C1 segment of cervical spinal cord (tissue), 14 donors: ENCODE measurements at regions not wholly inside any gene's neighbourhood (a gene's known extent, or its start where the extent isn't known, plus 50 kb on each side); places are given as distances from the start of the nearest gene placed in this dataset.
A peak's percentile ranks its signal among the peaks of the same experiment; 100 is the strongest.

Experiments
- DNase-seq, 14 donors: peaks; one replicate each; lab custom pipeline; 2025; lab: John Stamatoyannopoulos, UW

DNA sequence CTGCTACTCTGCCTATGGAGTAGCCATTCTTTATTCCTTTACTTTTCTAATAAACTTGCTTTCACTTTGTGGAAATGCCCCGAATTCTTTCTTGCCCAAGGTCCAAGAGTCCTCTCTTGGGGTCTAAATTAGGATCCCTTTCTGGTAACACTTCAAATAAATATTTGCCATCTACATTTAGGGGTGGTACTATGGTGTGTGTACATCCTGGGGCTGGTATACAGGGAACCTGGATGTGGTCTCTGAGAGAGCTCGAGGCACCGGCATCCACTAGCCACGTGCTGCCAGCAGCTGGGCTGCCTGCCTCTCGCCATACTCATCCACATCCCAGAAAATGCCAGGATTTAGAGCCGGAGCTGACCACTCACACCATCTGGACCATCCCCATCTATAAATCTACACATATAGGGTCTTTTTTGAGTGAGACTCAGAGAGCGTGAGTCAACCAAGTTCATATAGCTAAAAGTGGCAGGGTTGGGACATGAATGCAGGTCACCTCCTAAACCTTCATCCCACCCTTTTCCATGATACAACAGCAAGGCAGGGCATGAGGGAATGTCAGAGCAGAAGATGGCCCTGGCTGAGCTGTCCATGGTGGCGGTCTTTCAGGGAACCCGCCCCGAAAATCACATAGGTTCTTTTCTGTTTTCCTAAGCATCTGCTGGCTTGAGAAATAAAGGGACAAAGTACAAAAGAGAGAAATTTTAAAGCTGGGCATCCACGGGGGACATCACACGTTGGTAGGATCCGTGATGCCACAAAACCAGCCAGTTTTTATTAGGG lies 76.6 kb upstream of the F3 start:
- no peak for DNase-seq

DNA sequence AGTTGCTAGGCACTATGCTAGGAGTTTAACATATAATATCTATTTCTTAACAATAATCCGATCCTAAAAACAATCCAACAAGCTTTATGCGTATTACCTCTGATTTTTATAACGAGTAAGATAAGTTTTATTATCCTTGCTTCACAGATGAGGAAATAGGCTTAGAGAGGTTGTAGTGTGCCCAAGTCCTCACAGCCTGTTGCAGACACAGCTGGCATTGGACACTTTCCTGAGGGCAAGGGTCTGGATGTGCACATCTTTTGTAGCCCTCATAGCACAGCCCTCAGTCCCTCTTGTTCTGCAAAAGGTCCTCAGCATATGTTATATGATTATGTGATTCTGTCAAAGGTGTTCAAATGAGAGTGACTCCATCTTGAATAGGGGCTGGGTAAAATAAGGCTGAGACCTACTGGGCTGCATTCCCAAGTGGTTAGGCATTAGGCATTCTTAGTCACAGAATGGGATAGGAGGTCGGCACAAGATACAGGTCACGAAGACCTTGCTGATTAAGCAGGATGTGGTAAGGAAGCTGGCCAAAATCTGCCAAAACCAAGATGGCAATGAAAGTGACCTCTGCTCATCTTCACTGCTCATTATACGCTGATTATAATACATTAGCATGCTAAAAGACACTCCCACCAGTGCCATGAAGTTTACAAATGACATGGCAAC lies 75.7 kb upstream of the F3 start:
- DNase-seq: no peak

DNA sequence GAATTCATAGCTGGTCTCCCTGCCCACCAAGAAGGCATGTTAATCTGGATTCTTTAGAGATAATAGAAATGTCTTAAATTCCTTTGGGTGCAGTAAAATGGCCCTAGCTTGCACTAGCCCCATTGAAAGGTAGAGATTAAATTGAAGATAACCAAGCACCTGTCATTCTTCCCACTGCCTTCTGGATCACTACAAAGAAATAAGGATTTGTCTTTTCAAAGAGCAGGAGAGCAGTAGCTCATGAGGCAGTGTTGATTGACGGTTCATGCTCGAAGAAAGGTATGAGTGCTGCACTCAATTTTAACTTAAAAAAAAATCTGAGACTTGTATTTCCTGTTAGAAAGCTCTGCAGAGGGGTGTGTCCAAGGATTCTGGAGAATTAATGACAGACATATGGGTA lies 74.9 kb upstream of the F3 start:
- no peak for DNase-seq

DNA sequence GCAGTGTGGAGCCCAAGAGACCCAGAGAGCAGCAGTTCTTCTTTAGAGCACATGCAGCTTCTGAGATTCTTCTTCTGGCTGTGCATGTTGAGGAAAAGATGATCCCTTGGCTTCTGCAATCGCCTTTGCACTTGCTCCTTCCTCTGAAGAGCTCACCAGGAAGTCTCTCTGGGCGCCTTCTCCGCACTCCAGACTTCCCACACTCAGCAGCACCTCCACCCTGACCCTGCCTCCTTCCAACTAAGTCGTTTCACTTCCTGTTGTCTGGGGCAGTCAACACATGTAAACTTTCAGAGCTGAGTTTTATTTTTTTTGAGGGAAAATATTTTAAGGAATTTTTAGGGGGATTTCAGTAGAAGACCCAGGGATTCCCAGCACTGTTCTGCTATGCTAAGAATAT lies 73.4 kb upstream of the F3 start:
- no peak for DNase-seq

DNA sequence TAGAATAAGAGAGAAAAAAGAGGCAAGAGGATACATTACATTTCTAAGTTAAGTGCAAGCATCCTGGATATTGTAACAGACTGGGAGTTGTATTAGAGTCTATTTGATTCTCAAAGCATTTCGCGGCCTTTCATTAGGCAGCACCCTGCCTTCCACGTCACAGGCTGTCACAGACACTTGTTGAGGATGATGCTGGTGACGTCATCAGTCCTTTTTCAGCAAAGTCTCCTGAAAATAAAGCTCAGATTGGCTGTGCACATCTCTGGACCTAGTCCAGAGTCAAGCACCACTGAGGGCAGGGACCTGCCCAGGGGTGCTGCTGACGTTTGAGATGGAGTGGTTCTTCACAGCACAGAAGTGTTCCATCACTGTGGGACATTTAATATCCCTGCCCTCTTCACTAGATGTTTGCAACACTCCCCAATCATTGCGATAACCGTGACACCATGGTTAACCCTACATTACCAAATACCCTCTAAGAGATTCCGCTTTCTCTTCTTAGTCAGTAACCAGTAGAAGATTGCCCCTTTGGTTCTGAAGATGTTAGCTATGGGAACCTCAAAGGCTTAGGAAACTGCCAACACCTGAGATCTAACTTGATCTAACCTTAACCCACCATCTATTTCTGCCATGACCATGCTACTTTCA lies 72.7 kb upstream of the F3 start:
- no peak for DNase-seq

DNA sequence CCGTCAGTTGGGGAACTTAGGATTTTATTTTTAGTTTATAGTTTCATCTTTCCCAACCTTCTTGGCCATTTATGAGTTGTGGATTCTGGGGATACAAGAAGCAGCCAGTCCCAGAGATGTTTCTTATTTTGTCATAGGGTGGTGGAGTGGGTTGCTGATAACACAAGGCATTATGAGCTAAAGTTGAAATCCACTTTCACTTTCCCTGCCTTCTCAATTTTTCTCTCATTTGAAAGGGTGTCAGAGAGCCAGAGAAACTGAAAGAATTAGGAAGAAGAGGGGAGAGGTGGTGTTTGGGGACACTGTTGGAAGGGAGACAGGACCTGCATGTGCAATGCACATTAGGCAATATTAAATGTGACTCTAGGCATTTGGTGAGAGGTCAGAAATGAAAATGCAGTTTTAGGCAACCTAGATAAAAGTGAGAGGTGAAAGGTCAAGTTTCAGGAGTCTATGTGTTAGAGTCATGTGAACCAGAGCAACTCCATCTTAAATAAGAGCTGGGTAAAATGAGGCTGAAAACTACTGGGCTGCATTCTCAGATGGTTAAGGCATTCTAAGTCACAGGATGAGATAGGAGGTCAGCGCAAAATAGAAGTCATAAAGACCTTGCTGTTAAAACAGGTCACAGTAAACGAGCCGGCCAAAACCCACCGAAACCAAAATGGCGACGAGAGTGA lies 71.1 kb upstream of the F3 start:
- no peak for DNase-seq

DNA sequence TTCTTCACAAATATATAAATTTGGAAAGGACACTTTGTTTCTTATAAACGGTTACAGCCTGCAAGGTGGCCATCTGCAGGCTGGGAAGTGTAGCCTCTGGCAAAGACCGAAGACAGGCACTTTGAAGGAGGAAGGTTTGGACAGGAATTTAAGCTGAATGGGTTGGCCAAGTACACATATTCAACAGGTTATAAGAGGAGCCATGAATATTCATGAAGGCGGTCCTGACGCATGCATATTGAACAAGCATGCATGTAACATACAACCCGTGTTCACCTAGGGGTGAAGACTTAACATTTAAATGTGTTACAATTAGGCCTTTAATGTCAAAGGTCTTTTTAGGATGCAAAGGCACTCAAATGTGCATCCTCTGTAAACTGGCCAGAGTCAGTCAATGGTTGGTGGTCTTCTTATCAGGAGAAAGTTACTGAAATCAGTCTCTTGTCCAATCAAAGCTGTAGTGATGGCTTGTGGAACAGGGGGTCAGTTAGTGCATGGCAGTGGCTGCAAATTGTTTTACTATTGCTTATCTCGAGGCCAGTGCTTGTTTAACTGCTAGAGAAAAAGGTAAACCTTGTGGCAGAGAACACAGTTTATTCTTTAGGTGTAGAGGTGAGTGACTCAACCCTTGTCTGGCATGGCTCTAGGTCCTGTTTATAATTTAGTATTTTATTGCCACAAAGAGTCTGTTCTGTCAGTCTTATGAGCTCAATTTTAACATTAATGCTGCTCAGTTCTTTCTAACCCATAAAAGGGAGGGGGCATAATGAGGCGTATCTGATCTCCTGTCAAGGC lies 70.3 kb upstream of the F3 start:
- no peak for DNase-seq

DNA sequence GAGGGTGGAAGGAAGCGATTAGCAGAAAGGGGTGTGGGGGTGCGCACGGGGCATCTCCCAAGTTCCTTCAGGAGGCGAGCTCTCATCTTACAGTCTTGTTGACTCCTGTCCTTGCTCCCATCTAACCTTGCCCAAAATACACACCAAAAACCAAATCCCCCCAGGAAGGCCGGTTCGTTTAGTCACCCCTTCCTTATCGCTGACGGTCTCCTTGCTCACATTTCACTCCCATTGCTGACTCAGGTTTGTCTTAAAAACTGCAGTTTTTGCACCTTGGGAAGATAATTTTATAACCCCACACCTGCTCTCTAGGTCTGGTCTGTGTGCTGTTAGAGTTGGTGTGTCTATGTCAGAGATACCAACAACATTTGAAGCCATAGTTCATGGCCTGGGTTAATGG lies 68.1 kb upstream of the F3 start:
- DNase-seq: no peak

DNA sequence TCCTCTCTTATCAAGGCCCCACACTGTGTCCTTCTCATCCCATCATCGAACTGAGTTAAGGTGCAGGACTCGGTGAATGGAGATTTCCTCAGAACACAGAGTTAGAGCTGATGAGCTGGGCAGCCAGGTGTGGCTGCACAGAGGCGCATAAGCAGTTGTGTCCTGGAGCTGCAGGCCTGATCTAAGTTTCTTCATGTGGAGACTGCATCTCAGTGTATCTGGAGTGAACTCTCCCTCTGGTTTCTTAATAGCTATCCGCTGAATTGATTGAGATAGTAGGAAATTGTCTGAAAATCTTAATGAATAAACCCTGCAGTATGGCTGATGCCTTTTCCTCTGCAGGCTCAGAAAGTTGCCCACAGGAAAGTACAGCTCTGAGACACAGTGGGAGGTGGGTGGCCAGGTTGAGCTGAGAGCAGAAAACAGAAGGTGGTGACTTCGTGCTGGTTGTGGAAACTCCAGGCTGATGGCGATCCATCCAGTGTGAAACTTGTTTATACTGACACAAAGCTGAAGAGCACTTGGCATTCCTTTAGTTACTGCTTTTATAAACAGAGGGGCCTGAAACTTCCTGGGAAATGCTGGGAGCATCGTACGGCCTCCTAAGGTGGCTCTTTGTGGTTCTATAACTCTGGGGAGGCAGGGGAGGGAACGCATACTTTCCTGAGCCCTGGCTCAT lies 67.4 kb upstream of the F3 start:
- DNase-seq: no peak

DNA sequence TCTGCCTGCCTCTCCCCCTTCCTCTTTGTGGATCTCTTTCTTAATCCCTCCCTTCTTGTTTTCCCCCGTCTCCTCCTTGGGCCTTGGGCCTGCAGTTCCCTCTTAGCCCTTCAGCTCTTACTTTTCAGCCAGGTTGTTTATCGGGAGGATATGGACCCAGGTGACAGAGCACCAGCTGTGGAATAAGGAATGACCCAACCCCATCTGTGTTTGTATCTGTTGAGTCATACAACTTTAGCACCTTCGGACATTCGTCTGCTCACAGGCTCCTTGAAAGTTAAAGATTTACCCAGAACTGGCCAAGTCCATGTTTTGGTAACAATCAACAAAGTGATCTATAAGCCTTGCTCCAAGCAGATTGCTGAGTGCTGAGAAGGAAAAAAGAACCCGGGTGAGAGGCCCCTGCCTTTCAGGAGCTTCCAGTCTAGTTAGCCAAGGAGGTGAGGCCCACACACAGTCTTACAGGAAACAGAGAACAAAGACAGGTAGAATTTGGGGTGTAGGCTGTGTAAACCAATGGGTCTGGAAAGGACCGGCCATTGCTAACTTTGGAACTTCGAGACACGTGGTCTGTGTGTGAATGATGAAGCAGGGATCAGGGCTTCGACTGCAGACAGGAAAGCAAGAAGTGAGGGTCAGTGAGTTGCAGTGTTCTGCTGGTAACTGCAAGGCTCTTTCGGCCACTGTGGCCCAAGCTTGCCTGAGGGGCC lies 66.7 kb upstream of the F3 start:
- no peak for DNase-seq

DNA sequence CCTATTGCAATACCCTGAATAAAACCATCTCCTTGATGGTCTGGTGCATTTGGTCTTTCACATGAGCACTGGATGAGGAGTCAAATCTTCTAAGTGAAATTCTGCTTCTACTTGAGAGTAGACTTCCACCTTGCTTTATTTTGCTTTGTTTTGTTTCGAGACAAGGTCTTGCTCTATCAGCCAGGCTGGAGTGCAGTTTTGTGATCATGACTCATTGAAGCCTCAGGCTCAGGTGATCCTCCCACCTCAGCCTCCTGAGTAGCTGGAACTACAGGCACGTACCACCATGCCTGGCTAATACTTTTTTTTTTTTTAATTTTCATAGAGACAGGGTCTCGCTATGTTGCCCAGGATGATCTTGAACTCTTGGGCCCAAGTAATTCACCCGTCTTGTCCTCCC lies 65.8 kb upstream of the F3 start:
- DNase-seq: no peak

DNA sequence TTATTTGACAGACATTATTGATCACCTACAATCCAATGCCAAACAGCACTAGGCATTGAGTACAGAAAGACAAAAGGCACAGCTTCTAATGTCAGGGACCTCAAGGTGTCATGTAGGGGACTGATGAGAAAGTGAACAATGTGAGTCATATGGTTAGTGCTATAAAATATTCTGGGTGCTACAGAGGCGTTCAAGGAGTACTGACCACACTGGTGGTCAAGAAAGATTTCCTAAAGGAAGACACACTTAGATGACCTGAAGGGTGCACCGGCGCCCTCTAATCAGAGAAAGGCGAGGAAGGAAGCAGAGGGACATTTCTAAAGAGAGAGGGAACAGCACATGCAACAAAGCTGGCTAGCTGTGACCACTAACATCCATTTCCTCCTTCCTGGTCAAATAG lies 64.9 kb upstream of the F3 start:
- DNase-seq: no peak

DNA sequence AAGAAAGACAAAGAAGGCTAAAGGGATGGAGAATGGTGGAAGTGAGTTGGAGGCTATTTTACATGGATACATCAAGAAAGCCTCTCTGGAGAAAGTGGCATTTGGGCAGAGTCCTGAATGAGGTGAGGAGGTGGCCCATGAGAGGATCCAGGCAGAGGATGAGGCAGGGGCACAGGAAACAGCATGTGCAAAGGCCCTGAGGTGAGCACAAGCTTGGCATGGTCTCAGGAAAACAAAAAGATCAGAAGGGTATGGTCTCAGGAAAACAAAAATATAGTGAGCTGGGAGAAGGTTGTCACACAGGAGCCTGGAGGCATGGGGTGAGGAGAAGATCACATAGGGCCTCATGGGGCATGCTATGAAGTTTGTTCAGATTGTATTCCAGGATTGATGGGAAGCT lies 62.1 kb upstream of the F3 start:
- no peak for DNase-seq

DNA sequence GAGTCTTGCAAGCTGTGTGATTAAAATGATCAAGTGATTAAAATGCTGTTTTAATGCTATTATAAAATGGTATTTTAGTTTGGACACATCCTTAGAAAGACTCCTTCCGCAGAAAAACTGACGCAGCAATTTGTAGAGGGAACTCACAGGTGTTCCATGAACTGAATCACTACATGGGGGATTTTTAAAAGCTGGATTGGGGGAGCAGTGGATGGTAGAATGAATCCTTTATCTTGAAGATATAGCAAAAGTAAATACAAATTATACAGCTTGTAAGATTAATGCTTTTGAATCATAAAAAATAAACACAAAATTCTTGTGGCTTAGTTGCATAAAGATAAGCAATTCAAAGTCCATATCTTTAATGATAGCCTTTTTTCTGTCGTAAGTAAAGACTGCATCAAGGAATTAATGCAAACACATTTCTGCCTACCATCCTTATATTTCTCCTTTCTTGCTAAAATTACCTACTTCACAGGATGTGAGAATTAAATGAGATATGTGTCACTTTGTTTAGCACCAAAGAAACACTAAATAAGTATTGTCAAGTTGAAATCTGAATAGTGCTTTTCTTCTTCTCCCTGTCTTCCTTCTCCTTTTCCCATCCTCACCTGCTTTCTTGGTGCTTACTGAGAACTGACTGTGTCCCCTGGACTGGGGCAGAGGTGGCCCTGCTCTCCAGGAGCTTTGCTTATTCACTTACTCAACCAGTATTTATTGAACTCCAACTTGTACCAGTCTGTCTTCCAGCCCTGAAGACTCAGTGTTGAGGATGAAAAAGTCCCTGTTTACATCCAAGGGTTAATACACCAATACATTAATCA lies 61.5 kb upstream of the F3 start:
- DNase-seq: no peak

DNA sequence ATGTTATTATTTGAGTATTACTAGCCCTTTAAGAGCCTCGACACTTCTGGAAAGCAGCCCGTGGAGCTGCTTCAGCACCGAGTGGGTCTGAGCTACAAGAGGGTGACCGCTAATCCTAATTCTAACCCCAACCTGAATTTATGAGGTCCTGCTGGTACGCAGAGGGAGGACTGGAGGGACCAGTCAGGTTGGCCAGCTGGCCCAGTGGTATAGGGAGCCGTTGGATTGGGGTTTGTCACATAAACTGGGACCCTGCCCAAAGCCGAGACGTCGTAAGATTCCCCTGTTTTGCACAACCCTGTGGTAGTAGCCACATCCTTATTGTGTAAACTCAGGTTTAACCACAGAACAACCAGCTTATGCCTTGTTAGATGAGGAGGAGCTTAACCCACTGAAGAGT lies 60.8 kb upstream of the F3 start:
- DNase-seq: peak in 1 of 14 donors; percentile 12

DNA sequence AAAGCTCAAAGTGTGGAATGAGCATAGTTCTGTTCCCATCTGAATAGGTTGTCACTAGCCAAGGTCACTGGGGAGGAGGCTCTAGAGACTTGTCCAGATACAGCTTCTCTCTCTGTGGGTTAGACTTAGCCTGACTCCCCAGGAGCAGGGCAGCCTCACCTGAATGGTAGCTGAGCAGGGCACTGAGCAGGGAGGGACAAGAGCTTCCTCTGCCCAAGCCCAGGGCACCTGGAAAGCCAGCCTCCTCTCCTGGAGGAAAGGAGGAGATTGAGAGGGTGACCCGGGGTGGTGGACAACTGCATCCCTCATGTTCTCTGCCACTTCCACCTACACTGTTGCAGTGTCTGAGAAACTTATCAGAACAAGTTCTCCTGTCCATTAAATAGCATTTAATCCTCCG lies 59.0 kb upstream of the F3 start:
- no peak for DNase-seq

DNA sequence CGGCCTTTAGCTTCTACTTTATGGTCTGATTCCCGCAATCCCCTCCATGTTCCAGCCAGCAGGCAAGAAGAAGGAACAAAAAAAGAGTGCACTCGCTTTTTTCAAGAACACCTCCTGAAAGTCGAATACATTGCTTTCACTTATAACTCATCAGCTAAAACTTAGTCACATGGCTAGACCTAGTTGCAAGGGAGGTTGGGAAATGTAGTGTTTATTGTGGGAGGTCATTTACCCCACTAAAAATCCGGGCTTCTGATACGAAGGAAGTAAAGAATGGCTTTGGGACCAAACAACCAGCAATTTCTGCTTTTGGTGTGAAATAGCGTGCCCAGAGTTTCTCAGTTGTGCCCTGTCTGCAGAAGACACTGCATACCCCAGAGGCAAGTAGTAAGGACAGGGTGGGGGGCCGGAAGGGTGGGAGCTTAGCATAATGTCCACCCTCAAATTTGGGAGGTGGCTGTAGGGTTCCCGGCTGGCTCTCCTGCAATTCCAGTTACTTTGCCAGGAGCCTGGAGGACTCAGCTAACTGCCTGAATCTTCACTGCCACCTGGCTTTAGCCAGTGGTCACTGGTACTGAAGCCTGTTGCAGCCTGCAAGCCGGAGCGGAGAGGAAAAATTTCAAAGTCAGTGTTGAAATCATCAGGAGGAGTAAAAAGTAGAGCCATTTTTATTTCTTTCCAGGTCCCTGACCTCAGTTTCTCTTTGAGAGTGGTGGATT lies 57.7 kb upstream of the F3 start:
- DNase-seq: peak in 4 of 14 donors; percentile 14 to 42 (median 24)

DNA sequence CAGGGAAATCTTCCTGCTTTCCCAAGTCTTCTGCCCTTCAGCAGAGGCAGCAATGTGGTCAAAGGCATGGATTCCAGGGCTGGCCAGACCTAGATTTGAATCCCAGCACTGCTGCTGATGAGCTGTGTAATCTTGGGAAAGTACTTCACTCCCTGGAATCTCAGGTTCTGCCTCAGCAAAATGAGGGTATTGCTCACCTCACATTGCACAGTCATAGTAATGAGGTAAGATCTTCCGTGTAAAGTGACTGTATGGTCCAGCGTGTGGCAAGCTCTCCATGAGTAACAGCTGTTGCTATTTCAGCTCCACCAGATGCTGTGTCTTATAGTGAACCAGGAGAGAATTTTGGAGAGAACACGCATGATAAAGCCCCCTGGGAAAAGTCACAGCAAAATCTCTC lies 56.1 kb upstream of the F3 start:
- no peak for DNase-seq

DNA sequence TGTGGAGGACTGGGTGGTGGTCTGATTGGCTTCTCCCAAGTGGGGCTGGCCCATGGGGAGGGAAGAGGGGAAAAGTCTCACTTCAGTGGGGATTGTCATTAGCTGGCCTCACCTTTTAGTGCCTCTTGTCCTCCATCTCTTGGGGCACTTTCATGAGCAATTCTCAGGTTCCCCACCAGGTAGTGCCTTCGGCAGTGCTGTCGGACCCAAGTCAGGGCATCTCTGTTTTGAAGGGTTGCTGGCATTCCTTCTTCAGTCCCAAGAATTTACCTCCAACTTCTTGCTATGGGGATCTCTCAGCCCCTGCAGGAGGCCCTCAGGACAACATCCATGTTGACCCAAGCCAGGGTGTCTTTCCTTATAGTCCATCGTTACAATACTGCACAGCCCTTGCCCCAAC lies 54.7 kb upstream of the F3 start:
- DNase-seq: no peak
